ENCODE measurements at regions not wholly inside any gene's neighbourhood (a gene's known extent, or its start where the extent isn't known, plus 50 kb on each side); places are given as distances from the start of the nearest gene placed in this dataset.

GRCh38 chr11:80379620-80380278, 938.9 kb upstream of the TENM4 start:
- Histone ChIP-seq H2AK9ac (replicated peaks; ENCODE audit: low read depth, low read length, poor library complexity) (no peak overlapping the region), H2AFZ (replicated peaks; ENCODE audit: low read length, poor library complexity) (no peak overlapping the region), H3K79me1 (ENCODE audit: low read depth in 1 of 2, low read length in 2 of 2) (no peaks in the 10 kb centered on the region), H3K9ac (ENCODE audit: low read depth, low read length) (no peak overlapping the region), H4K20me1 (ENCODE audit: insufficient read depth, low read length) (no peaks in the 10 kb centered on the region), H4K91ac (ENCODE audit: insufficient read depth, low read depth, low read length) (no peak overlapping the region), H3K27me3 (ENCODE audit: control insufficient read depth, insufficient read depth, low read length) (no peaks in the 10 kb centered on the region), H3K36me3 (ENCODE audit: control insufficient read depth, insufficient read depth, low read length) (no peaks in the 10 kb centered on the region), H4K8ac (ENCODE audit: low read depth in 2 of 2, low read length in 2 of 2) (no peak overlapping the region), H2BK20ac (ENCODE audit: low read depth, low read length) (no peak overlapping the region), H3K9me3 (ENCODE audit: control insufficient read depth, insufficient read depth, low read length) (no peaks in the 10 kb centered on the region), H3K4me3 (ENCODE audit: insufficient read depth, low read depth, low read length) (no peak overlapping the region), H3K27ac (ENCODE audit: insufficient read depth, low read length) (no peak overlapping the region), H2AK5ac (ENCODE audit: low read depth, low read length) (no peak overlapping the region), H3K4me1 (ENCODE audit: control insufficient read depth, insufficient read depth, low read length) (no peaks in the 10 kb centered on the region), H2BK5ac (ENCODE audit: low read depth, low read length, poor library complexity, severe bottlenecking) (no peak overlapping the region), H3K4ac (ENCODE audit: low read depth, low read length) (no peak overlapping the region), H3K4me2 (ENCODE audit: low read depth, low read length) (no peak overlapping the region), H3K18ac (ENCODE audit: low read depth, low read length) (no peak overlapping the region), H2BK15ac (ENCODE audit: low read depth, low read length) (no peak overlapping the region), H3K56ac (ENCODE audit: extremely low read depth, insufficient read depth, low read length) (no peak overlapping the region), H3K9me1 (ENCODE audit: insufficient read depth, low read length) (no peaks in the 10 kb centered on the region), H2BK120ac (ENCODE audit: low read depth, low read length) (no peak overlapping the region), H4K5ac (ENCODE audit: low read depth, low read length) (no peak overlapping the region), H3K14ac (replicated peaks; ENCODE audit: low read depth, low read length) (no peak overlapping the region), H3K23ac (ENCODE audit: low read depth, low read length) (no peak overlapping the region)
- dilution Hi-C loops (cut with HindIII; ENCODE audit: low sequenced_read_pairs, unreplicated experiment) (no loop called here), intact Hi-C loops (cut with micrococcal nuclease) (no loop called here), in situ Hi-C loops (cut with MboI; ENCODE audit: low sequenced_read_pairs) (no loop called here)
- ChIA-PET POLR2A (ENCODE audit: unreplicated experiment) (no interaction called here), CTCF (no interaction called here)
- BruUV-seq (replicated peaks) = no TSS peak
- DNase-seq (no peak), ATAC-seq (ENCODE audit: low read depth) (no peak)
- no peak for TF ChIP-seq MAZ (IDR thresholded peaks at IDR 0.05; ENCODE audit: borderline replicate concordance, low read depth, low read length)
- no peak for TF ChIP-seq CHD1 (IDR thresholded peaks at IDR 0.05; ENCODE audit: low read depth, low read length)
- no peak for TF ChIP-seq MXI1 (IDR thresholded peaks at IDR 0.05; ENCODE audit: borderline replicate concordance, low read depth, low read length)
- no CpG with 5 or more reads among the region's 1 CpG for WGBS, 2 experiments (ENCODE audit: extremely low coverage in 2 of 2, insufficient read length in 1 of 2)
